Fibroblast of the aortic adventitia (primary cell): ENCODE measurements at regions not wholly inside any gene's neighbourhood (a gene's known extent, or its start where the extent isn't known, plus 50 kb on each side); places are given as distances from the start of the nearest gene placed in this dataset.
"Not testable (repeated sequence)": the region's sequence is repeated elsewhere in the genome, so short reads cannot be mapped to it uniquely, and the experiment has no call there.

Source experiments
- DNase-seq: peaks from one replicate; pipeline ENCODE4 v3.0.0-alpha.2; 2010; ENCODE audit warnings: low read depth
- H3K4me3 ChIP-seq: 2 replicates; pipeline ENCODE4 v1.5.1; 2011; ENCODE audit warnings: low read depth, mild to moderate bottlenecking, control low read depth, low read length, moderate library complexity
- CTCF ChIP-seq: IDR thresholded peaks from 2 replicates; pipeline ENCODE4 v1.5.1; 2011; ENCODE audit warnings: mild to moderate bottlenecking, low read length, control low read depth, inconsistent platforms; ENCODE audit not compliant: insufficient read depth

GRCh38 chr5:96315431-96315830 lies 117.6 kb downstream of the PCSK1 start:
- DNase-seq = no peak
- H3K4me3 ChIP-seq = no peak overlapping the region
- TF ChIP-seq CTCF = no peak

GRCh38 chr5:96312383-96312782 lies 120.7 kb downstream of the PCSK1 start:
- no peak for TF ChIP-seq CTCF
- no peak for DNase-seq
- H3K4me3 ChIP-seq = no peak overlapping the region

GRCh38 chr5:96307047-96307446 lies 126.0 kb downstream of the PCSK1 start:
- not testable (repeated sequence) for DNase-seq, H3K4me3 ChIP-seq

- H3K4me3 ChIP-seq = no peak overlapping the region
- no peak for TF ChIP-seq CTCF
- DNase-seq = no peak
Measured at GRCh38 chr5:96302174-96302738, 130.8 kb downstream of the PCSK1 start.

GRCh38 chr5:96300976-96301375 lies 132.1 kb downstream of the PCSK1 start:
- DNase-seq = no peak
- H3K4me3 ChIP-seq = no peak overlapping the region
- TF ChIP-seq CTCF = no peak

GRCh38 chr5:96297867-96298266 lies 135.2 kb downstream of the PCSK1 start:
- no peak for TF ChIP-seq CTCF
- DNase-seq = peak; percentile 99
- H3K4me3 ChIP-seq = no peak overlapping the region

GRCh38 chr5:96297290-96297689 lies 135.8 kb downstream of the PCSK1 start:
- no peak for TF ChIP-seq CTCF
- H3K4me3 ChIP-seq = no peak overlapping the region
- peak; percentile 91 for DNase-seq
